GM23338 (cell line): ENCODE measurements at regions not wholly inside any gene's neighbourhood (a gene's known extent, or its start where the extent isn't known, plus 50 kb on each side); places are given as distances from the start of the nearest gene placed in this dataset.

Experiments used
- ATAC-seq: fragments of 200-7000 bp; cut with Tn5 transposase; 3 replicates; pipeline ENCODE4 v1.9.1; 2020
- DNase-seq: peaks from one replicate; pipeline ENCODE4 v3.0.0-alpha.2; 2015; ENCODE audit warnings: low spot score
- H2AFZ ChIP-seq: fragments of 200-600 bp; sonication (generic); 2 replicates; pipeline ENCODE4 v1.8.0; 2016; ENCODE audit warnings: antibody characterized with exemption, mild to moderate bottlenecking, moderate library complexity
- H3F3A ChIP-seq: fragments of 200-600 bp; sonication (generic); replicated peaks from 2 replicates; pipeline ENCODE4 v1.8.0; 2017; ENCODE audit warnings: antibody characterized with exemption, mixed run types, low read depth
- H3K27ac ChIP-seq: fragments of 200-600 bp; sonication (generic); 2 replicates; pipeline ENCODE4 v1.6.1; 2016; ENCODE audit warnings: low read depth
- H3K27me3 ChIP-seq: fragments of 200-600 bp; sonication (generic); 2 replicates; pipeline ENCODE4 v1.8.0; 2016; ENCODE audit warnings: mild to moderate bottlenecking, mixed run types, moderate library complexity; ENCODE audit not compliant: insufficient read depth
- H3K36me3 ChIP-seq: fragments of 200-600 bp; sonication (generic); 2 replicates; pipeline ENCODE4 v1.8.0; 2016; ENCODE audit warnings: mild to moderate bottlenecking; ENCODE audit not compliant: insufficient read depth
- H3K4me1 ChIP-seq: fragments of 200-600 bp; sonication (generic); 2 replicates; pipeline ENCODE4 v1.8.0; 2016; ENCODE audit warnings: mild to moderate bottlenecking, moderate library complexity; ENCODE audit not compliant: insufficient read depth
- H3K4me2 ChIP-seq: fragments of 200-600 bp; sonication (generic); 2 replicates; pipeline ENCODE4 v1.7.1; 2017; ENCODE audit warnings: mixed run types
- H3K4me3 ChIP-seq: fragments of 200-600 bp; sonication (generic); 2 replicates; pipeline ENCODE4 v1.6.1; 2016; ENCODE audit warnings: mixed run types
- H3K79me2 ChIP-seq: fragments of 200-600 bp; sonication (generic); replicated peaks from 2 replicates; pipeline ENCODE4 v1.8.0; 2017; ENCODE audit warnings: mild to moderate bottlenecking; ENCODE audit not compliant: insufficient read depth
- H3K9me2 ChIP-seq: fragments of 200-600 bp; sonication (generic); 2 replicates; pipeline ENCODE4 v1.8.0; 2017; ENCODE audit not compliant: insufficient read depth
- H4K20me1 ChIP-seq: fragments of 200-600 bp; sonication (generic); replicated peaks from 2 replicates; pipeline ENCODE4 v1.8.0; 2017; ENCODE audit warnings: mild to moderate bottlenecking; ENCODE audit not compliant: insufficient read depth
- H3K27ac Mint-ChIP-seq: 2 replicates; pipeline ENCODE4 v1.8.0; 2020; ENCODE audit warnings: inconsistent platforms, mild to moderate bottlenecking, moderate library complexity, mixed read lengths
- H3K27me3 Mint-ChIP-seq: 3 replicates; pipeline ENCODE4 v1.8.0; 2022; ENCODE audit warnings: low read depth, mild to moderate bottlenecking, moderate library complexity, mixed read lengths, inconsistent platforms; ENCODE audit not compliant: insufficient read depth, poor library complexity
- H3K36me3 Mint-ChIP-seq: 3 replicates; pipeline ENCODE4 v1.8.0; 2021; ENCODE audit warnings: low read depth, mild to moderate bottlenecking, inconsistent platforms, moderate library complexity, mixed read lengths
- H3K4me1 Mint-ChIP-seq: 3 replicates; pipeline ENCODE4 v1.8.0; 2020; ENCODE audit warnings: mild to moderate bottlenecking, inconsistent platforms, mixed read lengths
- H3K4me3 Mint-ChIP-seq: 3 replicates; pipeline ENCODE4 v1.8.0; 2021; ENCODE audit warnings: moderate library complexity, mild to moderate bottlenecking, inconsistent platforms, mixed read lengths
- H3K9me3 Mint-ChIP-seq: 3 replicates; pipeline ENCODE4 v1.8.0; 2020; ENCODE audit warnings: moderate library complexity, mild to moderate bottlenecking, inconsistent platforms, mixed read lengths
- CTCF ChIP-seq, 2 experiments: fragments of 200-600 bp in 1 of 2; sonication (generic) in 1 of 2; conservative IDR thresholded peaks; 2 replicates each; pipeline versions ENCODE4 v1.5.1 to v1.6.1; 2016 to 2017; ENCODE audit warnings: antibody characterized with exemption in 2 of 2, low read depth in 2 of 2, mild to moderate bottlenecking in 2 of 2, moderate library complexity in 1 of 2
- ETS1 ChIP-seq: IDR thresholded peaks from 2 replicates; pipeline ENCODE4 v1.6.1; 2016; ENCODE audit warnings: antibody characterized with exemption
- EZH2 ChIP-seq: fragments of 200-600 bp; sonication (generic); IDR thresholded peaks from one replicate; pipeline ENCODE4 v1.8.0; 2017; ENCODE audit warnings: antibody characterized with exemption, mild to moderate bottlenecking, low read depth; ENCODE audit not compliant: unreplicated experiment
- ZNF114 ChIP-seq: fragments of 250-450 bp; sonication (Bioruptor Pico); IDR thresholded peaks from 2 replicates; pipeline ENCODE4 v1.5.0; 2020; ENCODE audit warnings: mild to moderate bottlenecking, moderate library complexity
- ZNF462 ChIP-seq: fragments of 250-450 bp; sonication (Bioruptor Pico); IDR thresholded peaks from 2 replicates; pipeline ENCODE4 v1.5.0; 2020; ENCODE audit warnings: mild to moderate bottlenecking, moderate library complexity

GRCh38 chr13:74005320-74006157, 128.7 kb downstream of the KLF12 start:
- Histone ChIP-seq H3K4me3 (no peak overlapping the region), H3K4me2 (no peak overlapping the region), H3K9me2 (no peaks in the 10 kb centered on the region; the same call in 1 of the 2 replicates), H3K79me2 (no peaks in the 10 kb centered on the region), H4K20me1 (no peaks in the 10 kb centered on the region), H3F3A (no peaks in the 10 kb centered on the region), H3K27ac (no peak overlapping the region), H3K4me1 (no peaks in the 10 kb centered on the region), H3K27me3 (no peaks in the 10 kb centered on the region), H3K36me3 (no peaks in the 10 kb centered on the region), H2AFZ (no peak overlapping the region)
- H3K4me3 Mint-ChIP-seq: no peak overlapping the region
- H3K27me3 Mint-ChIP-seq: no peaks in the 10 kb centered on the region
- DNase-seq (no peak), ATAC-seq (no peak)
- TF ChIP-seq ZNF462 (CRISPR knock-in tag): no peak
- no peak for TF ChIP-seq EZH2
- no peaks in the 10 kb centered on the region for H3K9me3 Mint-ChIP-seq
- no peaks in the 10 kb centered on the region for H3K36me3 Mint-ChIP-seq
- H3K27ac Mint-ChIP-seq: no peak overlapping the region
- peaks cover 3% of the 10 kb centered on the region; the same call in 1 of the 3 replicates for H3K4me1 Mint-ChIP-seq

- Mint-ChIP-seq H3K27ac (no peak overlapping the region), H3K9me3 (no peaks in the 10 kb centered on the region), H3K4me3 (no peak overlapping the region), H3K27me3 (no peaks in the 10 kb centered on the region), H3K4me1 (no peaks in the 10 kb centered on the region), H3K36me3 (no peaks in the 10 kb centered on the region)
- Histone ChIP-seq H3K9me2 (no peaks in the 10 kb centered on the region; the same call in 1 of the 2 replicates), H2AFZ (no peak overlapping the region), H3K79me2 (no peaks in the 10 kb centered on the region), H3K4me1 (no peaks in the 10 kb centered on the region), H3K4me3 (no peak overlapping the region), H3K27ac (no peak overlapping the region), H3K36me3 (no peaks in the 10 kb centered on the region), H3K4me2 (no peak overlapping the region), H3K27me3 (no peaks in the 10 kb centered on the region), H3F3A (no peaks in the 10 kb centered on the region), H4K20me1 (no peaks in the 10 kb centered on the region)
- DNase-seq: no peak
- no peak for ATAC-seq
- TF ChIP-seq ZNF114 (CRISPR knock-in tag) (no peak), CTCF (conservative IDR thresholded peaks at IDR 0.05; ENCODE audit: low read depth in 2 of 2) (no peak), ETS1 (no peak)
Measured at GRCh38 chr13:74004109-74004508, 130.1 kb downstream of the KLF12 start.
